Thyroid gland (tissue), 4 donors: ENCODE measurements at regions not wholly inside any gene's neighbourhood (a gene's known extent, or its start where the extent isn't known, plus 50 kb on each side); places are given as distances from the start of the nearest gene placed in this dataset.

Experiments
- POLR2A ChIP-seq, 2 donors: fragments of 450-650 bp; IDR thresholded peaks; one replicate each; pipeline ENCODE4 v1.6.1; 2017; ENCODE audit warnings: antibody characterized with exemption in 2 of 2, mild to moderate bottlenecking in 2 of 2, moderate library complexity in 1 of 2
- TF ChIP-seq, protein P1 (sequence below), 6 experiments: fragments of 200-600 bp in 3 of 6; fragments of 450-650 bp in 3 of 6; sonication (generic) in 3 of 6; IDR thresholded peaks; one replicate each; pipeline ENCODE4 v1.5.1; 2016 to 2019; ENCODE audit warnings: antibody characterized with exemption in 6 of 6, mild to moderate bottlenecking in 2 of 6, inconsistent platforms in 1 of 6, moderate library complexity in 1 of 6

GRCh38 chr11:112858289-112859023 is 102.8 kb upstream of the NCAM1 start:
- TF ChIP-seq, protein P1, sequence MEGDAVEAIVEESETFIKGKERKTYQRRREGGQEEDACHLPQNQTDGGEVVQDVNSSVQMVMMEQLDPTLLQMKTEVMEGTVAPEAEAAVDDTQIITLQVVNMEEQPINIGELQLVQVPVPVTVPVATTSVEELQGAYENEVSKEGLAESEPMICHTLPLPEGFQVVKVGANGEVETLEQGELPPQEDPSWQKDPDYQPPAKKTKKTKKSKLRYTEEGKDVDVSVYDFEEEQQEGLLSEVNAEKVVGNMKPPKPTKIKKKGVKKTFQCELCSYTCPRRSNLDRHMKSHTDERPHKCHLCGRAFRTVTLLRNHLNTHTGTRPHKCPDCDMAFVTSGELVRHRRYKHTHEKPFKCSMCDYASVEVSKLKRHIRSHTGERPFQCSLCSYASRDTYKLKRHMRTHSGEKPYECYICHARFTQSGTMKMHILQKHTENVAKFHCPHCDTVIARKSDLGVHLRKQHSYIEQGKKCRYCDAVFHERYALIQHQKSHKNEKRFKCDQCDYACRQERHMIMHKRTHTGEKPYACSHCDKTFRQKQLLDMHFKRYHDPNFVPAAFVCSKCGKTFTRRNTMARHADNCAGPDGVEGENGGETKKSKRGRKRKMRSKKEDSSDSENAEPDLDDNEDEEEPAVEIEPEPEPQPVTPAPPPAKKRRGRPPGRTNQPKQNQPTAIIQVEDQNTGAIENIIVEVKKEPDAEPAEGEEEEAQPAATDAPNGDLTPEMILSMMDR (IDR thresholded peaks at IDR 0.05): no peak
- no peak for TF ChIP-seq POLR2A (IDR thresholded peaks at IDR 0.05)
